ENCODE measurements at regions not wholly inside any gene's neighbourhood (a gene's known extent, or its start where the extent isn't known, plus 50 kb on each side); places are given as distances from the start of the nearest gene placed in this dataset.

- DNase-seq: no peak
Measured at GRCh38 chr1:55864251-55864650, 649.1 kb upstream of the USP24 start.

- DNase-seq: peak; percentile 37
Measured at GRCh38 chr1:55861676-55862340, 646.6 kb upstream of the USP24 start.

DNA sequence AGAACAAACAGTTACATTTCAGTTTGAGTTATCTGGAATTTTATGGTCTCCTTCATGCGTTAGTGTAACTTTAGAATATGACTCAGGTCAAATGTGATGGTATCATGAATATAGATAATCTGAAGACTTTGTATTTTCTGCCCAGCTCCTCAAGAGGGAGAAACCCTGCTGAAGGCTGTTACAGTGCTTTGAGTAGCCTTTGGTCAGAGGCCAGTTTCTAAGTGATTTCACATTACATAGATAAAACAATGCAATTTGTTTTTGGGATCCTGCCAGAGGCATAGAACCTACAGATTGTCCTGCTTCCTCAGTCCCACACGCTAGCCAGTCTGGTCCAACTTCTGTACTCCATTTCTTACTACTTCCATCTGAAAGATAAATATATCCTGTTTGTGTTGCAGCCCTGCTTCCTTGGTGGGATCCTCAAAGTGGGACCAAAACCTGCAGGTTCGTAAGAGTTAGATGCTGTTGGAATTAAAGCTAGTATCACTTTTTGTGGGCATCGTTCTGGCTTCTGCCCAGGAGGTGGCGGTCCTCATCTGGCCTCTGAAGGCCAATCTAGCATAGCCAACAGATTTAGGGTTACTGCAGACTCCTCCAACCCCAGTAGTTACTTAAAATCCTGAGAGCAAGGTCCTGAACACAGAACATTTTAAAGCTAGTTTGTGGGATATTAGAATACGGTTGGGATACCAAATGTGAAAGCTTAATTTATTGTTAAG lies 645.8 kb upstream of the USP24 start:
- DNase-seq: no peak

DNA sequence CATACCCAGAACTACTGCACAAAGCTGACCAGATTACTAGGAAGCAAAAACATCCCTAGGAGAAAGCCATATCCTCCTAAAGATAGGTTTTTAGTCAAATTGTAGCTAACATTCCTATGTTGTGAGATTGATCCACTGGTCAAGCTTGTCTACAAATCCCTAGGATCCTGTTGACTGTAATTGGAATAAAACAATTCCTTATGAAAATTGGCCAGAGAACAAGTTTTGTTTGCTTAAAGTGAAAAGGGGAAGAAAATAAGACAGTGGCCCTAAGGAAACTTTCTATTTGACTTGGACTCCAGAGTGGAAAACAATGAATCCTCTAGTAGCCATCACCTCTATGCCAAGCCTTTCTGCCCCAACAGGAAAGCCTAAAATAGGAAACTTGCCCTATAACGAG lies 645.2 kb upstream of the USP24 start:
- no peak for DNase-seq

DNA sequence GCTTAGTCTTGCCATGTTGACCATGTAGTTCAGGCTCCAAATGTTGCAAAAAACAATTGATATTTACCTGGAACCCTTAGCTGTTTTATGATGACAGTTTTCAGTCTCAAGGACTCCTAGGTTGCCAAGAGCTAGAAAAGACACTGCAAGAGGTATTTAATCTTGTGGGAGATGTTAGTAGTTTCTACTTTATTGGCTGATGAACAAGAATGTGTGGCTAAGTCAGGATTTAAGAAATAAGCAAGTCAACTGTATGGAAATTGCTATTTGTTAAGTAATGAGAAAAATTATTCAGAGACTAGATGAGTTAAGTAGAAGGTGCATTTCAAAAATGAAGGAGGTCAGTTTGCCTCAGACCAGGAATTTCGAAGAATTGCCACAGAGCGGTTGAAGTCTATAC lies 639.7 kb upstream of the USP24 start:
- no peak for DNase-seq

GRCh38 chr1:55848906-55849305 lies 633.7 kb upstream of the USP24 start:
- DNase-seq: no peak

DNA sequence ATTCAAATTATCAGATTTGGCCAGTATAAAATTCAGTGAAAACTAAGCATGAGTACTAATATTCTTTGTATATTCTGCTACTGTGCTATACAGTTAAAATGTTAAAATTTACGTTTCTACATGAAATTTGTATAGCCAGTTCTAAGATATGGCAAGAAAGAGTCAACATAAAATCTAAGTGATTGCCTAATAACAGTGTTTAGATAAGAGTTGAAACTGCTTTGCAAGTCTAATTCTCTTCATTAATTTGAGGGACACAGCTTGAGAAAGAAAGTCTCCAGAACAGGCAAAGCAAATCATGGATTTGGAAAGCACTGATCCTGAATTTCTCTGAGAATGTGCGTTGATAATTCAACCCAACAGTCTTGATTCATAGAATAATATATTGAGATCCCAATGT lies 630.9 kb upstream of the USP24 start:
- DNase-seq: no peak

GRCh38 chr1:55844322-55844721 lies 629.2 kb upstream of the USP24 start:
- DNase-seq: no peak

GRCh38 chr1:55839626-55840025 lies 624.5 kb upstream of the USP24 start:
- no peak for DNase-seq

DNA sequence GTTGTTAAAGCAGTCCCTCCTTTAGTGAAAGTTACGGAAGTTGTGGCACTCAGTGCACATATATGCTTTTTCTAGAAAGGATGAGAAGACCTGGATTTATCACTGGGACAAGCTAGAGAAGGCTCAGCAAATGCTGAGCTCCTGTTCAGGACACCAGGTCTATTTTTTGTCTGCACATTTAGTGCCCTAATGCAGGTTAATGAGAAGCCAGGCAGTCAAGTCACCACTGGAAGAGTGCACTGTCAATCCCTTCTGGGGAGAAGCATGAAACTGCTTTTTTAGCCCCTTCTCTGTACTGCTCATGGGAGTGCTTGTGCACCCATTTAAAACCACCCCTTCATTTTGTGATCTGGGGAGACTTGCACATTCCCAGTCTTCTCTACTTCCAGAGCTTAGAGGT lies 624.1 kb upstream of the USP24 start:
- no peak for DNase-seq

GRCh38 chr1:55836086-55836485 lies 620.9 kb upstream of the USP24 start:
- no peak for DNase-seq

GRCh38 chr1:55833529-55834091 lies 618.4 kb upstream of the USP24 start:
- DNase-seq: peak; percentile 91

DNA sequence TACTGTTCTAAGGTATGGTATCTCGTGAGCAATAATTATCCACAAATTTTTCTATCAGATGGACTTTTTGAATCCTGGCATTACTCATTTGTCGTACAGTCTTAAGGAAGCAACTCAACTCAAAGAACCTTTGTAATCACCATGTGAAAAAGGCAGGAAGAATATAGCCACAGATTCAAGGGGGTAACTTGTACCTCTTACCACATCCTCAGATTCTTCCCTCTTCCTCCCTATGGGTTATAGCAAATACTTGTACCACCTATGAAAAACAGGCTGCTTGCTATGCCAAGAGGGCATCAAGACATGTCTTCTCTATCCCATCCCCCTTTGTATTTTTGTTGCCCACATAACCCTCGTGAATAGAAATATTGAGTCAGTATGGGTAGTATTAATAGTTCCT lies 616.6 kb upstream of the USP24 start:
- no peak for DNase-seq

DNA sequence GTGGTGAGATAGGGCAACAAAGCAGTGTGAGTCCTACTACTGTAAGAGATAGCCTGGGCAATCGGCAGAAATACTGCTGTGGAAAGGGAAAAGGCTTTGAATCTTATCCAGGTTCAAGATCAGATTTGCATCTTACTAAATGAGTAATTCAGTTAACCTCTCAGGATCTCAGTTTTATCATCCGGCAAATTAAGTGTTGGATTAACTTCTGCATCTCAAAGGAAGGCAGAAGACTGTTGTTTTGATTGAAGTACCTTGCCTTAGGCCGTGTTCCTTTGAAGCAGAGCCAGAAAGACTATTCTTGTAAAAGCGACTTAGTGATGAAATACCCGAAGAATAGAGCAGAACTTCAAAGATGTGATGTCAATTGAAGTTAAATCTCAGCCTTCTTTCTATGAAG lies 612.9 kb upstream of the USP24 start:
- DNase-seq: no peak

DNA sequence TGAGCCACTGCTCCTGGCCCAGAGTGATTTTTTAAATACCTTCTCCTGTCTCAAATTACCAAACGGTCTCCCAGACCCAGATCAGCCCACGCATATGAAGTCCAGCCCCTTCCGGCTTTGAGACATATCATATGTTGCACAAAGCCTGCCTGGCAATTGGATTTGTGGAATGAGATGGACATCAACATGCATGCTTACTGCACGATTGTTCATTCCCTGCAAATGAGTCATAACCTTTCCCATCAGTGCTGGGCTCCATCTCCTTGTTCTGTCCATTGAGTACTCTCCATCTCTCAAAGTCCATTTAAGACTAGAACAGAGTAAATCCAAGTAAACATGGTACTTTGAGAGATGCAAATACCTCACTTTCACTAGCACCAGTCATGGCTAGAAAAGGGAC lies 612.2 kb upstream of the USP24 start:
- DNase-seq: no peak

GRCh38 chr1:55826381-55827080 lies 611.4 kb upstream of the USP24 start:
- no peak for DNase-seq

- no peak for DNase-seq
Measured at GRCh38 chr1:55825461-55825860, 610.3 kb upstream of the USP24 start.

GRCh38 chr1:55824251-55824640 lies 609.1 kb upstream of the USP24 start:
- DNase-seq: no peak

DNA sequence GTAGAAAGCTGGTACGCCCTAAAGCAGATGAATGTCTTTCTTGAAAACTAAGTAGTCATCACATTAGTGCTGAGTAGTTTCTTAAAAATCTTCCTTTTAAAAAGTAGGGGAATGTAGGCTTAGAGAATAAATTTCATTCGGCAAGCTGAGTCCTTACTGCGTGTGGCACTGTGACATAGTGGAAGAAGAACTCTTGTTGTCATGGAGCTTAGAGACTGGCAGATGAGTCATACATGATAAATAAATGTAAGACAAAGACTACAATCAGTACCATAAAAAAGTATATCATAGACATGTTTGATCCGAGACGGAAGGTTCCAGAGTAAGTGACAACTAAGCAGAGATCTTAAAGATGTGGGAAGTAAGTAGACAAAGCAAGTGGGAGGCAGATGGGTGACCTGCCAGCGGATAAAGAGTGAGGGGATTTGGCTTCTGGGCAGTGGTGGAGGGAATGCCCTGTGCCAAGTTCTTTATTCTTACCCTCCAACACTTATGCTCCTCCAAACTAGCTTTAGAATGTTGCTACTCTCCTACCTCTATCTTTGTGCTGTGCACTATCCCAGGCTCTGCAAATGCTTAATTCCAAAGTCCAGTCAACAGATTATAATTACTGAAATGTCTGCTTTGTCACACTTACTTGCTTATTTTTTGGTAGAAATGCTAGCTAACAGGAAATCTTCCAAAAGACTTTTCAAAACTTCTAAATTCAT lies 608.5 kb upstream of the USP24 start:
- DNase-seq: no peak

GRCh38 chr1:55822891-55823290 lies 607.7 kb upstream of the USP24 start:
- DNase-seq: no peak

DNA sequence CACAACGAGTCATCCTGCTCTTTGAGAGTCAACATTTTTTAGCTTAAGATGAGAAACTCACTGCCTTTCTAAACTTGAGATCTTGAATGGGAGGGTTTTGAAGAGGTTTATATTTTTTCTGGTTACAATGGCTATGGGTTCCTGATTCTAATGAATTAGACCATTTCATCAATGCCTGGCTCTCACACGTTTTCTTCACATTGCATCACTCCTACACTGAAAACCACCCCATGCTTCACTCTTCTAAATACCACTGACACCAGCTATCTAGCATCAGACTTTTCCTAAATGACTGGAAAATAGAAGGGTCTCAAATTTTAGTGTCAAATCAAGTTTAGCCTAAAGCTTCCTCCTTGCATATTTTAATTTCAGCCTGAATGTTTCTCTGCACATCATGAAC lies 606.1 kb upstream of the USP24 start:
- DNase-seq: no peak

DNA sequence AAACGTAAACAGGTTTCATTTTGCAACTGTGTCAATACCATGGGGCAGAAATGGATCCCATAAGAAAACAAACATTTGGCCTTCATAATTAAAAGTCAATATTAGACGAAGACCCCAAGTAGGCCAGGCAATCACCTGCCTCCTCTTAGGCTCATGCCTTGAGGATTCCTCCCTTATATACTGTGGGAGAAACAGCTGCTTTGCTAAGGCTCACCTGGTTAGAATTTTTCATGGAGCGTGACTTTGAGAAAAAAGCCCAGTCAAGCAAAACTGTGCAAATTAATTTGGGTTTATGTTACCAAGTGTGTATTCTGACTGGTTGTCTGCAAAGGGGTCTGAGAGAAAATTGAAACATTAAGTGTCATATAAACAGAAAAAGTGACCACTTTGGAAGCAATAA lies 605.3 kb upstream of the USP24 start:
- no peak for DNase-seq

DNA sequence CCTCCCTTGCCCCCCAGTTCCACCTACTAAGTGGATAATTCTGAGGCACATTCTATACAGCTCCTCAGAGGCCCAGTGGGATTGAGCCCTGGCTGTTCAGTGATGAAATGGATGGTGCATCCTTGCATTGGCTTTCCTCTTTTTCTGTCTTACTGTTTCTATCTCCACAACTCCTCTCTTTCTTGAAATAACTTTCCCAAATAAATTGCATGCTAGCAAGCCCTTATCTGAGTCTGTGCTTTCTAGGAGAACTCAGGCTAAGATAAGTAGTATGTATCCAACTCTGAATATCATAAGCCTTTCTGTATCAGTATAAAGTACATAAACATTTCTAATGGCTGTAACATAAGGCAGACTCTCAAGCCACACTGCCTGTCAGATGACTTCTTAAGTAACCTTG lies 603.8 kb upstream of the USP24 start:
- DNase-seq: no peak
